ENCODE measurements at regions not wholly inside any gene's neighbourhood (a gene's known extent, or its start where the extent isn't known, plus 50 kb on each side); places are given as distances from the start of the nearest gene placed in this dataset.

DNA sequence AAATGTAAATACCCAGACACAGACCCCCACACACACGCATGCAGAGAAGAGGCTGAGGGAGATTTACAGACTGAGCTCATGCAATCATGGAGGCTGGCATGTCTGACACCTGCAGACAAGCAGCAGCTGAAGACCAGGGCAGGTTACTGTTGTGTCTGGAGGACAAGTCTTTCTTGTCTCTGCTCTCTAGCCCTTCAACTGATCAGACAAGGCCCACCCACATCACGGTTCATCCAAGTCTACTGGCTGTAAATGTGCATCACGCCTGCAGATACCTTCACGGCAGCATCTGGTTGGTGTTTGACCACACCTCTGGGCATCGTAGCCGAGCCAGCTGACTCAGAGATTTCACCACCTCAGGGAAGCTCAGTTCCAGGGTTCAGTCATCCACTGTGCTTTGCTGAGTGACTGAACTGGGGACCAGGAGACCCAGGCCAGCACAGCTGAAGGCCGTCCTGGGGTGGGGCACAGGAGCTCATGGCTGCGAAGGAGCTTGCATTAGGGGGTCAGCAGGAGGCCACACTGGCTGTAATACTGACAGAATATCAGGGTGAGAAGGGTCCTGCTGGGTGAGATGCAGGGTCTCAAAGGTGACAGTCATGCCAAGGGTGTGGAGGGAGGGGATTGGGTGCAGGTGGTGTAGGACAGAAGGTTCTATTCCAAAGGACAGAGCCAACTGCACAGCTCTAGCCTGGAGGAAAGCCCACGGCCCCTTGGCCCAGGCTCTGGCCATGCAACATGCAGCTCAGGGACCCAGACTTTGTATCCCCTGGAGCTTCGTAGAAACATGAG, 304.9 kb downstream of the BRD1 start:
- H3K27me3 ChIP-seq (ENCODE audit: insufficient read depth, low read length) = no peaks in the 10 kb centered on the region
- no peaks in the 10 kb centered on the region for H4K20me1 ChIP-seq (ENCODE audit: insufficient read depth)
- CTCF ChIA-PET = no interaction called here
- H3K27ac ChIP-seq (ENCODE audit: low read depth, low read length) = no peak overlapping the region
- ATAC-seq (no peak), DNase-seq (ENCODE audit: low read depth, low spot score) (no peak)
- no peaks in the 10 kb centered on the region for H3K36me3 ChIP-seq (ENCODE audit: control insufficient read depth in 1 of 2, insufficient read depth in 2 of 2, low read length in 2 of 2)
- no peak overlapping the region for H3K4me3 ChIP-seq (replicated peaks in 1 of 2; ENCODE audit: low read depth in 1 of 2, low read length in 2 of 2)
- intact Hi-C loops (cut with micrococcal nuclease) = no loop called here
- H2AFZ ChIP-seq (ENCODE audit: low read depth, low read length, poor library complexity, severe bottlenecking) = no peak overlapping the region
- H3K9me2 ChIP-seq (ENCODE audit: insufficient read depth) = no peaks in the 10 kb centered on the region
- H3K9ac ChIP-seq (ENCODE audit: low read length) = no peak overlapping the region
- no peaks in the 10 kb centered on the region for H3K79me2 ChIP-seq (ENCODE audit: insufficient read depth, low read length)
- no peak overlapping the region for H3K4me2 ChIP-seq (ENCODE audit: low read length)
- no peaks in the 10 kb centered on the region for H3K4me1 ChIP-seq (ENCODE audit: control insufficient read depth in 1 of 2, insufficient read depth in 2 of 2, low read length in 2 of 2)
- BruUV-seq (replicated peaks) = no TSS peak
- TF ChIP-seq POLR2AphosphoS5 (IDR thresholded peaks at IDR 0.05; ENCODE audit: low read depth, low read length) = no peak
- no peak for TF ChIP-seq CTCF (IDR thresholded peaks at IDR 0.05 in 2 of 3, conservative IDR thresholded peaks at IDR 0.05 in 1 of 3; ENCODE audit: borderline replicate concordance in 1 of 3, insufficient read depth in 1 of 3, low read depth in 2 of 3, low read length in 2 of 3)
- TF ChIP-seq ZFX (IDR thresholded peaks at IDR 0.05) = no peak
- no peak for TF ChIP-seq EGR1 (IDR thresholded peaks at IDR 0.05; ENCODE audit: low read depth)
- no peak for TF ChIP-seq TCF7L2 (IDR thresholded peaks at IDR 0.05; ENCODE audit: borderline replicate concordance, extremely low read depth, insufficient read depth, insufficient read length)
- no peak for TF ChIP-seq RAD21 (IDR thresholded peaks at IDR 0.05; ENCODE audit: low read depth)
- TF ChIP-seq CEBPB (IDR thresholded peaks at IDR 0.05; ENCODE audit: low read depth) = no peak
- no peak for TF ChIP-seq SIN3A (IDR thresholded peaks at IDR 0.05; ENCODE audit: low read depth)
- TF ChIP-seq SRF (IDR thresholded peaks at IDR 0.05; ENCODE audit: low read depth) = no peak
- no peak for TF ChIP-seq ELF1 (IDR thresholded peaks at IDR 0.05; ENCODE audit: borderline replicate concordance, low read depth)
- TF ChIP-seq ATF3 (IDR thresholded peaks at IDR 0.05) = no peak
- RAD21 ChIA-PET (ENCODE audit: low non-redundant PET in 1 of 2, low total read pairs in 2 of 2, uncharacterized antibody in 2 of 2, unreplicated experiment in 2 of 2) = no interaction called here
- POLR2A ChIA-PET = no interaction called here
- H3K9me3 ChIP-seq (ENCODE audit: control insufficient read depth in 1 of 2, insufficient read depth in 1 of 2, low read depth in 1 of 2, low read length in 2 of 2) = no peaks in the 10 kb centered on the region
